ENCODE measurements at regions not wholly inside any gene's neighbourhood (a gene's known extent, or its start where the extent isn't known, plus 50 kb on each side); places are given as distances from the start of the nearest gene placed in this dataset.
"Not testable (repeated sequence)": the region's sequence is repeated elsewhere in the genome, so short reads cannot be mapped to it uniquely, and the experiment has no call there.

DNA sequence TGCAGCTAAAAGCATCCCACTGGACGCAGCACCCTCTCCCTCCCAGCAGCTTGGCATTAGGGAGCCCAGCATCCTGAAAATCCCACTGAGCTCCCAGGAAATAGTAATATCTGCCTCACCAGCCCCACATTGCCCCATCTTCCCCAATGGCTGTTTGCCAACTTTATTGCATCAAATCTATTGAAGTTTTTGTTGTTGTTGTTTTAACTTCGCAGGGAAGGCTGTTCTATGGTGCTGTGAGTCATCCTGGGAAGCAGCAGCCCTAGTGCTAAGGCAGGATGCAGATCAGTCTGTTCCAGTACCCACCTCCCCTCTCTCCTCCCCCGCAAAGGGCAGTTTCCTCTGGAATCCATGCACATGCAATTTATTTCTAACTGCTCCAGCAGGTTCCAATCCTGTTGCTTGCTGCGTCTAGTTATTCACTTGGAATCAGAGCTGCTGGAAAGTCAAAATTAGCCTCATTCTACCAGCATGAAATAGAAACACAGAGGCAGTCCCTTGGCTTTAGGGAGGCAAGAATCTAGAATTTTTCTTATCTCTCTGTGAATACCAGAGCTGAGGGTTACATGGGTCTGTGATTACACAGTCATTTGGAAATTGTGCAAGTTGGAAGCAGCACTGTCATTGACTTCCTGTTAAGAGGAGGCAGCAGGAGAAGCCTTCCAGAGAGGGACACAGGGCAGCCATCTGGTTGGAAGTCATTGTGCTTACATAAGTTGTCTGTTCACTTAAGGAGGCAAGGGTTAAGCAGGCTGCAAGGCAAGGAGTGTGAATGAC is 115.9 kb upstream of the CACUL1 start:
- DNase-seq (ENCODE audit: low read depth) = no peak

DNA sequence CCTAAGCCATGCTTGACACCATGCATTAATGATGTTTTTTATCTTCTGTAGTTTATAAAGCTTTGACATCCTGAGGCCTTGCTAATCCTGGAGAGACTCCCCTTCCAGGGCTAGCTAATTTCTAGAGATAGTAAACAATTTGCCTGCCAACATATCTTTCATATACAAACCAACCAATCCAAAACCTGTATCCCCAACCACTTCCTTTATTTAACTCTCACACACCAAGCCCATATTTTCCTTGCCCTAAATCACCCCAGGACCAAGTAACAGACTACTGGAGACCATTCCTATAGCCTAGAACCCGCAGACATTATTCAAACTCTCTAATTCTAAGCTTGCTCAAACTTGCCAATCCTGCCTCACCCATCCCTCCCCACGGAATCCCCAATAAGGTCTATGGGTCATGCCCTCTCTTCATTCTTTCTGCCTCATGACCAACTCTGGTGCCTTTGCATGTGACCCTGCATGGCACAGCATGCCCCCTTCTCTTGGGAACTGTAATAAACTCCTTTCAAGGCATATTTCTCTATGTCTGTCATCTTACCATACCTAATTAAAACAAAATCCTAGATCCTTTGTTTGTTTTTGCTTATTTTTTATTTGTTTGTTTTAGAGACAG is 116.6 kb upstream of the CACUL1 start:
- no peak for DNase-seq (ENCODE audit: low read depth)

DNA sequence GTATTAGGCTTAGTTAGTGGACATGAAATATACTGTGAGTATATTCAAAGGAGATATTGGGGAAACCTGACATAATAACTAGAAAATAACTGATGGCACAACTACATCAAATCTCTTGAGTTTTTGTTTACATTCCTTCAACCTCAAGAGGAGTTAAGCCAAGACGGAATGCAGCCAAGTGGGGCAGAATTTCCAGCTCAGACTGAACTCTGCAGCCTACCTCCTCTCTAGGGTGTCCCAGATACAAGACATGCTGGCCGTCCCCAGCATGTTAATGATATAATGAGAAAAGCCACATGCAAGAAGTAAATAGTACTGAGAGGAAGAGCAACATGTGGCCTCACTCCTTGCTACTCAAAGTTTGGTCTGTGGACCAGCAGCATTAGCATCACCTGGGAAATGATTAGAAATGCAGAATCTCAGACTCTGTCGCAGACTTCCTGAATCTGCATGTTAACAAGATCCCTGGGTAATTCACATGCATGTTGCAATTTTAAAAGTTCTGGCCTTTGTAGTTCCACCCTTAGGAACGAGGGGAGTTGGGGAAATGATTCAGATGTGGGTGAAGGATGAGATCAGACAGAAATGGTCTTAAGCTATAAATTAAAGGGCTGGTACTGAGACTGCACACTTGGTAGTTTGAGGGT is 118.4 kb upstream of the CACUL1 start:
- no peak for DNase-seq (ENCODE audit: low read depth)

DNA sequence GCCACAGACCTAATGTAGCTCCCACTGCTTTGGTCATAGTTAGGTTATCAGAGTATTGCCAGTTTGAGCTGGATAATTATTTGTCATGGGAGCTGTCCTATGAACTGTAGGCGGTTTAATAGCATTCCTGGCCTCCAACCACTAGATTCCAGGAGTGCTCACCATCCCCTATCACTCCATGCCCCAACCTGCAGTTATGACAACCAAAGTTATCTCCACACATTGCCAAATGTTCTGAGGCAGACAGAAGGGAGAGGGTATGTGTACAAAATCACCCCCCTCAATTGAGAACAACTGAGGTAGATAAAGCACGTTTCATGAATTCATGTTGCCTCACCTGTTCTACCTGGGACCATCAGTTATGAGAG is 119.0 kb upstream of the CACUL1 start:
- DNase-seq (ENCODE audit: low read depth) = no peak

DNA sequence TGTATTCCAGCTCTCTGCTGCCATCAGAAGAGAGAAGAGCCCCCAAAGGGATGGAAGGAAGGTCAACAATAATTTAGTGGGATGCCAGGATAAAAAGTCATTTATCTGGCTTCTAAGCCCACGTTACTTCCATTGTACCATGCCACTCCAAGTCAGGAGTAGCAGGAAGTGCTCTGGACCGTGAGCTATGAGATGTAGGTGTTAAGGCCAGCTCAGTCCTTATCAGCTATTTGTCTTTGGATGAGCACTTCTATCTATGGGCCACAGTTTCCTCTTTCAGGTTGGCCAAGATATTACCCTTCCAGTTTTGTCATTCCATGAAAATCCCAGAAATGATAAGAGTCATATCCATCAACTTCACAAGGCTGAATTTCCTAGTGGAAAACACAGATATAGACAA is 119.4 kb upstream of the CACUL1 start:
- DNase-seq (ENCODE audit: low read depth) = no peak

DNA sequence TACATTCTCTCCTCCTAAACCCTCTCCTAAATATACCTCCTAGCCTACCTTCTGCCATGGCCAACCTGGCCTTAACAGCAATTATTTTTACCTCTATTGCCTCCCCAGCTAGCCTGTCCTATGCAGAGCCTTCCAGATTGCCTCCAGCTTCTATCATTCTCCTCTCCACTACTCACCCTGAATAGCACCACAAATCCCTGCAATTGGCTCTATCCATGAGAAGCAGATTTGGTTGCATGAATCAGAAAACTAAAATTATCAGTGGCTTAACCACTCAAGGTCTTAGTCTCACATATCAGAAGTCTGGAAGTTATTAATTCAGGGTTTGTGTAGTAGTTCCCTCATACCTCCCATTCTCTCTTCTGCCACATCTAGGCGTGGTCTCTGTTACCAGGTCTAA is 120.3 kb upstream of the CACUL1 start:
- no peak for DNase-seq (ENCODE audit: low read depth)

DNA sequence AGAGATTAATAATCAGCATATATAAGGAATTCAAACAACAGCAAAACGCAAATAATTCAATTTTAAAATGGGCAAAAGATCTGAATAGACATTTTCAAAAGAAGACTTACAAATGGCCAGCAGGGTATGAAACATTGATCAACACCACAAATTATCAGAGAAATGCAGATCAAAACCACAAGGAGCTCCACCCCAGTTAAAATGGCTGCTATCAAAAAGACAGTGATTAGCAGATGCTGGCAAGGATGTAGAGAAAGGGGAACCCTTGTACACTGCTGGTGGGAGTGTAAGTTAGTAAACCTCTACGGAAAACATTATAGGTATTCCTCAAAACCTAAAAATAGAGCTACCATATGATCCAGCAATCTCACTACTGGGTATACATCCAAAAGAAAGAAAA is 128.0 kb upstream of the CACUL1 start:
- no peak for DNase-seq (ENCODE audit: low read depth)

DNA sequence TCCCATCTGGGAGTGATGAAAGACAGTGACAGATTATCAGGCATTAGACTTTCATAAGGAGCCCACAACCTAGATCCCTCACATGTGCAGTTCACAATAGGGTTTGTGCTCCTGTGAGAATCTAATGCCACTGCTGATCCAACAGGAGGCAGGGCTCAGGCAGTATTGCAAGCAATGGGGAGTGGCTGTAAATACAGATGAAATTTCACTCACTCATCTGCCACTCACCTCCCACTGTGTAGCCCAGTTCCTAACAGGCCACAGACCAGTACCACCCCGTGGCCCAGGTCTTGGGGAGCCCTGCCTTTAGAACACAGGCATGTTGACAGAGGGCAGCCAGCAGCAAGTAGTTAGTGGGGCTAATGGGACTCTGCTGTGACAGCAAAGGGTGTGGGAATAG is 137.3 kb upstream of the NANOS1 start:
- DNase-seq (ENCODE audit: low read depth) = no peak

DNA sequence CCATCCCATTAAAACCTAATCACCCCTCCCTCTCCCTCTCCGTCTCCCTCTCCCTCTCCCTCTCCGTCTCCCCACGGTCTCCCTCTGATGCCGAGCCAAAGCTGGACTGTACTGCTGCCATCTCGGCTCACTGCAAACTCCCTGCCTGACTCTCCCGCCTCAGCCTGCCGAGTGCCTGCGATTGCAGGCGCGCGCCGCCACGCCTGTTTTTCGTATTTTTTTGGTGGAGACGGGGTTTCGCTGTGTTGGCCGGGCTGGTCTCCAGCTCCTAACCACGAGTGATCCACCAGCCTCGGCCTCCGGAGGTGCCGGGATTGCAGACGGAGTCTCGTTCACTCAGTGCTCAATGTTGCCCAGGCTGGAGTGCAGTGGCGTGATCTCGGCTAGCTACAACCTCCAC is 134.6 kb upstream of the NANOS1 start:
- DNase-seq (ENCODE audit: low read depth) = not testable (repeated sequence)

DNA sequence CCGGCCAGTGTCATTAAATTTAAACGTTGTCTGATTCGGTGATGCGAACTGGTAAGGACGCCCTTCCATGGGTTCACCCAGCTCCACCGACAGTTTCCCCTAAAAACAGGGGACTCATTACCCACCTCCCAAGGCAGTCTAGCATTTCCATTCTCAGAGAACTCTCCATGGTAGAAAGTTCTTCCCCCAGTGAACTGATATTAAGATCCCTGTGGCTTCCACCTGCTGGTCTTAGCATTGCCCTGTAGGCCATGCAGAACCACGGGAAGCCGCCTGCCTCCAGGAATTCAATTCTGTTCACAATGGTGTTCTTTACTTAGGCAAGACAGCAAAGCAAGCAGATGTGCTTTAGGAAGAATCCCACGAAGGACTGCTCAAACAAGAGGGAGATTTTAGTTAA is 128.9 kb upstream of the NANOS1 start:
- no peak for DNase-seq (ENCODE audit: low read depth)

DNA sequence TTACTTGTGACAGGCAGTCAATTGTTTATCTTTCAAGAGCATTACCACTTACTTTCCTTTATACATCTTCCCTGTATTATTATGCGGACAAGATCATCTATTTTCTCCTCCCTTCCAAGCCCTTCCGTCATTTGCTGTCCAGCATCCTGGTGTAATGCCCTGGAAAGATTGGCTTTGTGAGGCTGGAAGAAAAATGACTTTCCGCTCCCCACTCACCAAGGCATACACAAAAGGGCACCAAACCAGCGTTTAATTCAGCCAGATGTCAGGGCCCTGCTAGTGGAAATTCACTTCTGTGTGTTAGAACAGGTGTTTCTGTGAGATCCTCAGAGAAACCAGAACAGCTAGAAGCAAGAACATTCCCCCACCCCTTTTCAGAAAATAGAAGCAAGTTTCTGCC is 128.1 kb upstream of the NANOS1 start:
- DNase-seq (ENCODE audit: low read depth) = no peak

DNA sequence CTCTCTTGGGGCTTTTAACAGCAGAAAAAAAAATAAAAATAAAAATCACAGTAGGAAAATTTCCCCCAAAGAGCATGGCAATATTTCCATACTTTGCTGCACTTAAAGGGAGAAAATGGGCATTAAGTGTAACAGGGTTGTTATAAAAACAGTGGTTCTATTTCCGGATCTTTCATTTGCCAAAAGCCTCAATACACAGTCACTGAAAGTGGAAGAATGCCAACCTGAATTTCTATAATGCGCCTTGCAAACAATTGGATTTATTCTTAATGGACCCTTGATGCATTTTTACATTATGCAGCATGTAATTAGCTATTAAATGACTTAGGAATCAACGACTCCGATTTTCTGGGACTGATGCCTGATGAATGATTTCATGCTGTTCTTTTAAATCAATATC is 127.6 kb upstream of the NANOS1 start:
- DNase-seq (ENCODE audit: low read depth) = no peak

DNA sequence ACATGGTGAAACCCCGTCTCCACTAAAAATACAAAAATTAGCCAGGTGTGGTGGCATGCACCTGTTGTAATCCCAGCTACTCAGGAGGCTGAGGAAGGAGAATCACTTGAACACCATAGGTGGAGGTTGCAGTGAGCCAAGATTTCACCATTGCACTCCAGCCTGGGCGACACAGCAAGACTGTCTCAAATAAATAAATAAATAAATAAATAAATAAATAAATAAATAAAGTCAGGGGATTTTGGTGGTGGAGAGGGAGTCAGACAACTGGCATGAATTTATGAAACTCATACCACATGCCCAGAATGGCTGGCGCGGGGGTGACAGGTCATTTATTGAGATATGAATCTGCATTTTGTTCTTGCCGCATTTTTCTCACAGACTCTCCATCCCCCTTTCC is 126.9 kb upstream of the NANOS1 start:
- not testable (repeated sequence) for DNase-seq (ENCODE audit: low read depth)

DNA sequence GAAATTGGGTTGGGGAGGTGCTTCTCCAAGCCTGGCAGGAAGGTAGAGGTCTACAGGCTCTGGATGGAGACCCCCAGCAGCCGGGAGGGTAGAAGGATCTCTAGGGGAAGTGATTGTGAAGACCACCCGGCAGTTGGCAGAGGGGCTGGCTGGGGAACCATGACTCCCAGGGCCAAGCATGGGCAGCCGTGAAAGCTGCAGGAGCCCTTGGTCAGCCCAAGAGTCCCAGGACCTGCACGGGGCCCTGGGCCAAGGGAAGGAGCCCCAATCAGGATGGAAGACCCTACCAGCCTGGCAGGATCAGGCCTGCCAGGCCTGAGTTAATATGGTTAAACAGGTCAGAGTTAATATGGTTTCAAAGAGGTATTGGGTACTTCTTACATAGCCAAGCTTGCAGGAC is 126.3 kb upstream of the NANOS1 start:
- no peak for DNase-seq (ENCODE audit: low read depth)

DNA sequence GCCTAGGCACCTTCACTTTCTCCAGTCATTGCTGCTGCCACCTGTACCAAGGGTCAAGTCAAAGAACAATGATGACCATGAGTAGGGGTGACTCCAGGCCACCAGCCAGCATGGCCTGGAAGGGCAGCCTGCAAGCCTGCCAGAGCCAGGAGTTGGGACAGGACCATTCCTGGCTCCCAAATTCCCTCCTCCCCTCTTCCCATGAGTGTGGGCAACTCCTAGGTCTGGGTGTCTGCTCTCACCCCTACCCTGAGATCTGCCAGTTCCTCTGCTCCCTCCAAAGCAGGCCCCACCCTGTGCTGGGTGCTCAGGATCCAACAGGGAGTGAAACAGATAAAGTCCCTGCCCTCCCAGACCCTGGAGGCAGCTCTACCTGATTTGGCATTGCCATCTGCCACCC is 125.8 kb upstream of the NANOS1 start:
- DNase-seq (ENCODE audit: low read depth) = no peak

DNA sequence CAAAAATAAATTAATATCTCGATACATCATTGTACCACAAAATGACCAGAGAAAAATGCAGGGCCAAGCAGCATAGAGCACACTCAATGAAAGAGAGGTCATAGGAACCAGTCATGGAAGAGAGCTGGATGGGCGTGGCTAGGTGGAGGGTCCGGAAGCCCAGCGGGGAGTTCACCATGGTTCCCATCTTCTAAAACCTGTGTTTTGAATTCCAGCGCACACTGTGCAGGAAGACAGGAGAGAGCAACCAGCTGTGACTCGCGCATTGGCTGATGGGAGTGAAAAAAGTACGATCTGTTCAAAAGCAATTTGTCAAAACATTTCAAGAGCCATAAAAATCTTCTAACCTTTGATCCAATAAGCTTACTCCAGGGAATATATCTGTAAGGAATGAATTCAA is 125.2 kb upstream of the NANOS1 start:
- no peak for DNase-seq (ENCODE audit: low read depth)

DNA sequence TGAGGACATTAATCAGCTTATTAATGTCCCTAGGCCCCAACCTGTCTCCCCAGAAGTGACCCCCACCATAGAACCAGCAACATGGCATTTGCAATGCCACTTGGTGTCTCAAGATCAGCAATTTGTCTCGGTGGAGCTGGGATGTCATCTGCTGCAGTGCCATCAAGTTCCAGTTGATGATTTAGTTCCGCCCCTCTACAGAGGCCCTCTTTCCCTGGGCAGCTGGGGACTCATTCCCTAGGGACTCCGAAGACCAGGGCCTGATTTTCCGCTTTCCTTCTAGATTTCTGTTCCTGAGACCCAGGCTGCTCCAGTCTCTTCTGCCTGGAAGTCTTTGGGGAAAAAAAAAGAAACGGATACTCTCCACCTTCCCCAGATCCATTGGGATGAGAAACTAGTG is 122.5 kb upstream of the NANOS1 start:
- DNase-seq (ENCODE audit: low read depth) = no peak

DNA sequence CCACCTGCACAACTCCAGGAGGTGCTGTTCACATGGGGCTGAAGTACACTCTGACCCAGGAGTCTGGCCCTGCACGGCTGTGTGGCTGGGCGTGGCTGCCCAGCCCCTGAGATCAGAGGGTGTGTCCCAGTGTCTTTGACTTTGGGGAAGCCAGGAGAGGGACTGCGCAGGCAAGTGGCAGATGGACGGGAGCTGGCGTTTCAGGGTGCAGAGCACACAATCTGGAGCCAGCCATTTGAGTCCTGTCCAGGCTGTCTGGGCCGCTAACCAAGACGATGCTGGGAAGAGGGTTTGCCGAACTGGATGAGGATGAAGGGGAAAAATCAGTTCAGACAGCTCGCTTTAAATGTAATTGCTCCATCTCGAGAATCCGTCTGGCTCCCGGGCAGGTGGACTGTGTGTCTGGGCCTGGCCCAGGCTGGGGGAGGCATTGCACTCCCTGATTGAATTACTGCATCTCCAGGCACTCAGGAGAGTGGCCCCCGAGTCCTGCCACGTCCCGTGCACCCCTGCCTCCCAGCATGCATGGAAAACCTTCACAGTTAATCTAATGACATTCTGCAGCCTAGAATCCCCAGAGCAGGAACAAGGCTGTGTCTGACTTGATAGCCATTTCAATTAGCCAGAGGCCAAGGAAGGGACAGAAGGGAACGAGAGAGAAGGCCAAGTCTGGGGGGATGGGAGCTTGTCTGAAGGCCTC is 120.8 kb upstream of the NANOS1 start:
- no peak for DNase-seq (ENCODE audit: low read depth)

DNA sequence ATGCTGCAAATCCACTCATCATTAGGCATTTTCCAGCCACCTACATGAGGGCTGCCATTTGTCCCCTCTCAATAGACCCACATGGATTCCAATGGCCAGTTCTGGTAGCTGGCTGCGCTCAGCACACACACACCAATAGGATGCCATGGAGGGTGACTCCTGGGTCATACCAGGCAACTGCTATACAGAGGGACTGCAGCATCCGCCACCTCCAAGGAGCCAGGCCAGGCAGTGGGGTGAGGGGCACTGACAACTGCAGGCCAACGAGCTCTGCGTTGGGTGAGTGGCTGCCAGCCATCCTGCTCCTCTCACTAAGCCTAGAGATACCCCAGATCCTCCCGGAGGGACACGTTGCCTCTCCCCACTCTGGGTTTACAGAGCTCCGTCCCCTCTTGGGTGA is 118.8 kb upstream of the NANOS1 start:
- no peak for DNase-seq (ENCODE audit: low read depth)

DNA sequence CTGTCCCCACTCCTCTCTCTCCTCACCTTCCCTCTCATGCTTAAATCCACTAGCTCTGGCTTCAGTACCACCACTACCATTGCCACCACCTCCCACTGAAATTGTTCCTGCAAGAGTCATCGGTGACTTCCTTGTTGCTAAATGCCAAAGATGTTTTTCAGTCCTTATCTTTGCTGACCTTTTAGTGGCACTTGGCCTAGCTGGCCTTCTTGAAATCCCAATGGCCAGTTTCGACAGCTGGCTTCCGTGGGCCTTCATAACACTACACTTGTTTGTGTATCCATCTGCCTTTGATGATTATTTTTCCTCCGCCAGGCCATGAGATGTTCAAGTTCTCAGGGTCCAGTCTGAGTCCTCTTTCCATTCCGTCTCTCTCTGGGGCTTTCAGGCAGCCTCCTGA is 118.2 kb upstream of the NANOS1 start:
- no peak for DNase-seq (ENCODE audit: low read depth)

DNA sequence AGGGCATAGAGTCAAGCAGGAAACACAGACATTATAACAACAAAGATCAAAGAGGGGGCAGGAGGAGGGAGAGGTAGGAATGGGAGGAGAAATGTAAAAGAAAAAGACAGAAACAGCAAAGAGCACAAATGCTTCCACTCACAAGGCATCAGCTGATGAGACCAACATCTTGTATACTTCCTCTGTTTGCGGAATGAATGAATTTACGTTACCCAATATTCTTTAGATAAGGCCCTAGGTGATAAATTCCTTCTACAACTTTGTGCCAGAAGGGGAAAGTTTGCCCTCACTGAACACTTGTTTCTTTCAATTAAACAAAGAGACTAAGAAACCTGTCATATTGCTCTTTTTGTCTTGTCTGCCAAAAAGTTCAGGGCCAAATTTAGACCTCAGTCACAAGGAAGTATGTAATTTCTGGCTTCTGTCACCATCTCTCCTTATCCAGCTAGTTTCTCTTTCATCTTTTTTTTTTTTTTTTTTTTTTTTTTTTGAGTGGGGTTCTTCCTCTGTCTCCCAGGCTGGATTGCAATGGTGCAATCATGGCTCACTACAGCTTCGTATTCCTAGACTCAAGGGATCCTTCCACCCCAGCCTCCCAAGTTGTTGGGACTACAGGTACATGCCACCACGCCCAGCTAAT is 116.4 kb upstream of the NANOS1 start:
- no peak for DNase-seq (ENCODE audit: low read depth)

DNA sequence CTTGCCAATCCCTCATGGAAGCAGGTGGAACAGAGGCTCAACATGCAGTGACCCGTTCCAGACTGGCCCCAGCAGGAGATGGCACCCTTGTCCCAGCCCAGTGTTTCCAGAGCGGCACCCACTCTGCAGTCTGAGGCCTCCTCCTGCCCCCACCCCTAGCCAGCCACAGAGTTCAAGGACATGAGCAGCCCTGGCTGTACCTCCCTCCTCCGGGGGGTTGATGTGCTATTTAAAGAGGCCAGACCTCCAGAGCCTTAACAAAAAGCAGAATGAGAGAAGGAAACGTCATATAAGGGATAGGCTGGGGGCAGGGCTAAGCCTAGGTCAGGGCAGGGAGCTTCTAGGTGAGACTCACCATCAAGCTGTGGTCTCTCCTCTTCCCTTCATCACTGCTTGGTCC is 115.7 kb upstream of the NANOS1 start:
- no peak for DNase-seq (ENCODE audit: low read depth)

DNA sequence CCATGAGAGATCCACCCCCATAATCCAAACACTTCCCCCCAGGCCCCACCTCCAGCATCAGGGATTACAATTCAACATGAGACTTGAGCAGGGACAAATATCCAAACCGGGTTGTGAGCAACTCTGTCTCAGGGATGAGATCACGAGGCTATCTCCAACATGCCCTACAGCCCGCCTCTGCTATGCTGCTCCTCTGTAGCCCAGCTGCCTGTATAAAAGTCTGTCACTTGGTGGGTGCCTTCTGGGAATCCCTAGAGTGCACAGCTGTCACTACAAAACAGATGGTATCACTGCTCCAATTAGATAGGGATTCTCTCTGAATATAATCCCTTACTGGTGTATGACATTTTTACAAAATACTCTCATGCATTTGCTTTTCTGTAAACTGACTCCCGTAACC is 114.9 kb upstream of the NANOS1 start:
- no peak for DNase-seq (ENCODE audit: low read depth)
